ENCODE measurements at regions not wholly inside any gene's neighbourhood (a gene's known extent, or its start where the extent isn't known, plus 50 kb on each side); places are given as distances from the start of the nearest gene placed in this dataset.

DNA sequence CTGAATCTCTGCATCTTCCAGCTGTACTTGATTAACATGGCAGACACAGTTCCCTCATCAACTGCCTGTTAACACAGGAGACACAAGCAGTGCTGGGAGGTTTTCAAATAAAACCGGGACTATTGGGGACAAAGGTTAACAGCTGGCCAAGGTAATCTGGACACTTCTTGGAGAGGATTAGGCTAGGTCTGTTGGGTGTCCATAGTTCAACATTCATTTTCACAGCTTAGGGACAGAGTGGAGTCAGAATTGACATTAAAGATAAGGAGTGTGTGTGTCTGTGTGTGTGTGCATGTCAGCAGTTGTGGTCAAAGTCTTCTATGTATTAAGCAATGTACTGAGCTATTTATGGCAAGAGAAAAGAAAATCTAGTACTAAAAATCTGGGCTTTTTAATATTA lies 216.2 kb downstream of the MED10 start:
- Histone ChIP-seq H3K9ac (ENCODE audit: low read length) (no peak overlapping the region), H3K56ac (ENCODE audit: low read length) (no peak overlapping the region), H2BK15ac (replicated peaks; ENCODE audit: low read depth) (no peak overlapping the region), H4K8ac (ENCODE audit: low read depth, low read length) (no peak overlapping the region), H3K4me1 (ENCODE audit: control insufficient read depth, low read depth, low read length) (no peaks in the 10 kb centered on the region), H2BK5ac (ENCODE audit: low read length) (no peak overlapping the region), H3K79me1 (ENCODE audit: low read length) (no peaks in the 10 kb centered on the region), H4K5ac (ENCODE audit: low read length) (no peak overlapping the region), H3K4me2 (ENCODE audit: low read length) (no peak overlapping the region), H3K4me3 (ENCODE audit: low read length) (no peak overlapping the region), H3K18ac (ENCODE audit: low read length) (no peak overlapping the region), H2BK120ac (ENCODE audit: low read depth, low read length) (no peak overlapping the region), H3K79me2 (ENCODE audit: control insufficient read depth, insufficient read depth, low read length) (no peaks in the 10 kb centered on the region), H2AK5ac (ENCODE audit: low read length) (no peak overlapping the region), H3K27ac (ENCODE audit: low read depth, low read length) (no peak overlapping the region), H3K4ac (ENCODE audit: low read depth, low read length) (no peak overlapping the region), H3K27me3 (ENCODE audit: insufficient read depth, low read length, poor library complexity) (no peaks in the 10 kb centered on the region), H3K36me3 (ENCODE audit: control insufficient read depth, insufficient read depth, low read length) (no peaks in the 10 kb centered on the region), H3K23ac (ENCODE audit: low read length) (no peak overlapping the region)
- no peak for DNase-seq
- no CpG with 5 or more reads among the region's 1 CpG for WGBS (ENCODE audit: extremely low coverage, insufficient coverage, low lambda C conversion rate)

DNA sequence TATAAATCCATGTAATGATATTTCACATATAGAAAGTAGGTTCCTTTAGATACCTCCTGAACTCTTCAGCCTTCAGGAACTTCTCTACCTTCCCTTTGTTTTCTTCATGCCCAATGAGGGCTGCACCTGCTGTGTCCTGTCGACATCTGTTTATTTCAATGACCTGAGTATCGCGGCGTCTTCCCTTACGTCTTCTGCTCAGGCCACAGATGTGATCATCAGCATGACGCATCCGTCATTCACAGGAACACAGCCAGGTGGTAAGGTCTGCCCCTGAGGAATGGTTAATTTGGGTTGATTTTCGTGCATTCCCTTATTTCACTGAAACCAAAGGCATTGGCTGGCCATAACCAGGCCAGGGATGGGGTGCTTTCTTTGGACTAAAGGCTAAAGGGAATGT lies 217.1 kb downstream of the MED10 start:
- no peak overlapping the region for H2BK5ac ChIP-seq (ENCODE audit: low read length)
- no peak for DNase-seq
- no CpG with 5 or more reads among the region's 8 CpGs for WGBS (ENCODE audit: extremely low coverage, insufficient coverage, low lambda C conversion rate)

DNA sequence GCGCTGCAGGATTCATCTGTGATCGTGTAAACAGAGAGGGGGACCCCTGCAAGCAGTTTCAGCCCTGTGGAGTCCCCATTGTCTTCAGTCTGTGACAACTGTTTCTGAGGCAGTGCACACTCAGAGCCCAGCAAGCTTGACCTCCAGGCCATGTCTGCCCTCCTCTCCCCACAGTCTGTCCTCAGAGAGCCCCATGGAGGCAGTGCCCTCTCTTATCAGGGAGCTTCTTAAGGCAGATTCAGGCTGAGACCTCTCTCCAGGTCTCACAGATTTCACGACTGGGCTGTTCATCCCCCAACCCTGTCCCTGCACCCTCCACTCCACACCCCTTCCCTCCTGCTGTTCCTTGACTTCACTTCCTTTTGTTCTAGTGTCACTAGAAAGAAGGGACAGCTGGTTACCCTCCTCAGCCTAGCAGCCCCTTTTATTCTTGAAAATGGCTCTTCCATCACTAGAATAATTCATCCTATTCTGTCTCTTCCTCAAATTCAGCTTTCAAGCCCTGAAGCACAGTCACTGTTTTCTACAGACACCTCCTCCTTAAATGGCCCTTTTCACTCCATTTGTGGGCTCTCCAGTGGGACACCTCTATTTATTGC lies 218.4 kb downstream of the MED10 start:
- H3K27me3 ChIP-seq (ENCODE audit: insufficient read depth, low read length, poor library complexity), result no peaks in the 10 kb centered on the region
- no peak overlapping the region for H3K4me3 ChIP-seq (ENCODE audit: low read length)

More for the DNA sequence above, 217.1 kb downstream of the MED10 start:
- Histone ChIP-seq H4K5ac (ENCODE audit: low read length) (no peak overlapping the region), H3K27me3 (ENCODE audit: insufficient read depth, low read length, poor library complexity) (no peaks in the 10 kb centered on the region), H3K56ac (ENCODE audit: low read length) (no peak overlapping the region), H3K9ac (ENCODE audit: low read length) (no peak overlapping the region), H3K4ac (ENCODE audit: low read depth, low read length) (no peak overlapping the region), H3K4me3 (ENCODE audit: low read length) (no peak overlapping the region), H3K79me2 (ENCODE audit: control insufficient read depth, insufficient read depth, low read length) (no peaks in the 10 kb centered on the region), H3K4me1 (ENCODE audit: control insufficient read depth, low read depth, low read length) (no peaks in the 10 kb centered on the region), H2BK15ac (replicated peaks; ENCODE audit: low read depth) (no peak overlapping the region), H3K27ac (ENCODE audit: low read depth, low read length) (no peak overlapping the region), H3K79me1 (ENCODE audit: low read length) (no peaks in the 10 kb centered on the region), H3K18ac (ENCODE audit: low read length) (no peak overlapping the region), H2BK120ac (ENCODE audit: low read depth, low read length) (no peak overlapping the region), H3K36me3 (ENCODE audit: control insufficient read depth, insufficient read depth, low read length) (no peaks in the 10 kb centered on the region), H3K4me2 (ENCODE audit: low read length) (no peak overlapping the region), H4K8ac (ENCODE audit: low read depth, low read length) (no peak overlapping the region), H2AK5ac (ENCODE audit: low read length) (no peak overlapping the region), H3K23ac (ENCODE audit: low read length) (no peak overlapping the region)

DNA sequence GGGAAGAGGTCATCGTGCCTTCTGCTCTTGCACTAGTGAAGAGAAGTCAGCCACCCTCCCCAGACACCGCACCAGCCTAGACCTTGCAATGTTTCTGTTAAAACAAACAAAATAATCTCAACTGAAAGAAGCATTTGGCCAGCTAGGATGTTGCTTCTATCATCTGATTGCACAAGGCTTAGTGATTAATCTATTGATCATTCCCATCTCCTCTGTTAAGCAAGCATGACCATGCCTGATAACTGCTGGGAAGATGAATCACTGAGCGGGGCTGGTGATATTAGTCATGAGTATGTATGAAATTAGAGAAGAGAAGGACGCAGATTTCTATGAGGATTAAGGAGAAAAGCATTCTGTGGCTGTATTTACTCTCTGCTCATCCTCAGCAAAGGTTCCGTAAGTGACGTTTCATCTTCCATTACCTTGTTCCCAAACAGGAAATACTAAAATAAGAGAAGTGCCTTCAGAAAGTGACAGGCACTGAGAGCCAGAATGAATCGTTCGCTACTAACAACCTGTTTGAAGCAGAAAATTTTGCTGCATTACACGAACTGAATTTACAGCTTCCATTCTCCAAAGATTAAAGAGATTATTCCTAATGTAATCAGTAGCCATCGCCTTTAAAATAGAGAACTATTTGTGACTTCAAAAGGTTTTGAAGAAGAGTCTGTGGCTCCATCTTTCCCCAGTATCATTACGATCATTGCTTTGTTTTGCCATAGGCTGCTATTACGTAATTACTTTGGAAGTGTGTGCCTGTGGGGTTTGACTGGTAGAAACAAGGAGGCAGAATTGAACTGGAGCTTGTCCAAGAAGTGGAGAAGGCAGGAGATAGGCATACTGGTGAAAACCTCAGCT lies 219.1 kb downstream of the MED10 start:
- Histone ChIP-seq H3K79me1 (ENCODE audit: low read length) (no peaks in the 10 kb centered on the region), H3K4me2 (ENCODE audit: low read length) (no peak overlapping the region), H2BK120ac (ENCODE audit: low read depth, low read length) (no peak overlapping the region), H3K27ac (ENCODE audit: low read depth, low read length) (no peak overlapping the region), H3K9ac (ENCODE audit: low read length) (no peak overlapping the region), H2BK5ac (ENCODE audit: low read length) (no peak overlapping the region), H3K56ac (ENCODE audit: low read length) (no peak overlapping the region), H2BK15ac (replicated peaks; ENCODE audit: low read depth) (no peak overlapping the region), H2AK5ac (ENCODE audit: low read length) (no peak overlapping the region), H3K36me3 (ENCODE audit: control insufficient read depth, insufficient read depth, low read length) (no peaks in the 10 kb centered on the region), H3K4ac (ENCODE audit: low read depth, low read length) (no peak overlapping the region), H4K8ac (ENCODE audit: low read depth, low read length) (no peak overlapping the region), H3K18ac (ENCODE audit: low read length) (no peak overlapping the region), H3K23ac (ENCODE audit: low read length) (no peak overlapping the region), H3K4me1 (ENCODE audit: control insufficient read depth, low read depth, low read length) (no peaks in the 10 kb centered on the region), H3K79me2 (ENCODE audit: control insufficient read depth, insufficient read depth, low read length) (no peaks in the 10 kb centered on the region), H4K5ac (ENCODE audit: low read length) (no peak overlapping the region), H3K4me3 (ENCODE audit: low read length) (no peak overlapping the region), H3K27me3 (ENCODE audit: insufficient read depth, low read length, poor library complexity) (no peaks in the 10 kb centered on the region)
- WGBS (ENCODE audit: extremely low coverage, insufficient coverage, low lambda C conversion rate), result no CpG with 5 or more reads among the region's 12 CpGs
- DNase-seq, result no peak

More for the DNA sequence above, 218.4 kb downstream of the MED10 start:
- Histone ChIP-seq H3K79me1 (ENCODE audit: low read length) (no peaks in the 10 kb centered on the region), H3K4ac (ENCODE audit: low read depth, low read length) (no peak overlapping the region), H3K56ac (ENCODE audit: low read length) (no peak overlapping the region), H4K5ac (ENCODE audit: low read length) (no peak overlapping the region), H3K18ac (ENCODE audit: low read length) (no peak overlapping the region), H3K36me3 (ENCODE audit: control insufficient read depth, insufficient read depth, low read length) (no peaks in the 10 kb centered on the region), H2AK5ac (ENCODE audit: low read length) (no peak overlapping the region), H2BK15ac (replicated peaks; ENCODE audit: low read depth) (no peak overlapping the region), H4K8ac (ENCODE audit: low read depth, low read length) (no peak overlapping the region), H3K27ac (ENCODE audit: low read depth, low read length) (no peak overlapping the region), H3K4me2 (ENCODE audit: low read length) (no peak overlapping the region), H2BK120ac (ENCODE audit: low read depth, low read length) (no peak overlapping the region), H2BK5ac (ENCODE audit: low read length) (no peak overlapping the region), H3K9ac (ENCODE audit: low read length) (no peak overlapping the region), H3K23ac (ENCODE audit: low read length) (no peak overlapping the region), H3K4me1 (ENCODE audit: control insufficient read depth, low read depth, low read length) (no peaks in the 10 kb centered on the region), H3K79me2 (ENCODE audit: control insufficient read depth, insufficient read depth, low read length) (no peaks in the 10 kb centered on the region)
- WGBS (ENCODE audit: extremely low coverage, insufficient coverage, low lambda C conversion rate), result no CpG with 5 or more reads among the region's 3 CpGs
- DNase-seq, result peak; percentile 11

DNA sequence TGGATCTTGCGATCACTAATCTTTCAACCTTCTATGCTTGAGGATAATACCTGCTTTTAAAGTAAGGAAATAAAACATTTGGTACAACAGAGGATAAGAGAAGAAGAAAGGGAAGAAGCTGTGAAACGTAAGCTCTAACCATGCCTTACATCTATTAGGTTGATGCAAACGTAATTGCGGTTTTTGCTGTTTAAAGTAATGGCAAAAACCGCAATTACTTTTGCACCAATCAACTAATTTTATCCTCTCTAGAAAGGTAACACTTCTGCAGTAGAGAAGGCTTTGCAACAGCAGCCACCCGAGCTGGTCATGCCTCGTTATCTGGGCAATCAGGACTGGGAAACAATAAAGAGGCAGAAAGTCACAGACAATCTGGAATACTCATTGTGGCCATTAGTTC lies 224.1 kb downstream of the MED10 start:
- Histone ChIP-seq H3K56ac (ENCODE audit: low read length) (no peak overlapping the region), H3K4me2 (ENCODE audit: low read length) (no peak overlapping the region), H2BK120ac (ENCODE audit: low read depth, low read length) (no peak overlapping the region), H3K27me3 (ENCODE audit: insufficient read depth, low read length, poor library complexity) (no peaks in the 10 kb centered on the region), H3K4ac (ENCODE audit: low read depth, low read length) (no peak overlapping the region), H2BK15ac (replicated peaks; ENCODE audit: low read depth) (no peak overlapping the region), H3K79me1 (ENCODE audit: low read length) (no peaks in the 10 kb centered on the region), H3K4me1 (ENCODE audit: control insufficient read depth, low read depth, low read length) (no peaks in the 10 kb centered on the region), H3K4me3 (ENCODE audit: low read length) (no peak overlapping the region), H4K8ac (ENCODE audit: low read depth, low read length) (no peak overlapping the region), H3K79me2 (ENCODE audit: control insufficient read depth, insufficient read depth, low read length) (no peaks in the 10 kb centered on the region), H4K5ac (ENCODE audit: low read length) (no peak overlapping the region), H3K18ac (ENCODE audit: low read length) (no peak overlapping the region), H3K9ac (ENCODE audit: low read length) (no peak overlapping the region), H3K23ac (ENCODE audit: low read length) (no peak overlapping the region), H3K27ac (ENCODE audit: low read depth, low read length) (no peak overlapping the region), H2AK5ac (ENCODE audit: low read length) (no peak overlapping the region), H3K36me3 (ENCODE audit: control insufficient read depth, insufficient read depth, low read length) (no peaks in the 10 kb centered on the region), H2BK5ac (ENCODE audit: low read length) (no peak overlapping the region)
- WGBS (ENCODE audit: extremely low coverage, insufficient coverage, low lambda C conversion rate), result no CpG with 5 or more reads among the region's 7 CpGs
- no peak for DNase-seq

Data from mesendoderm (in vitro differentiated cells).